ENCODE measurements at regions not wholly inside any gene's neighbourhood (a gene's known extent, or its start where the extent isn't known, plus 50 kb on each side); places are given as distances from the start of the nearest gene placed in this dataset.

DNA sequence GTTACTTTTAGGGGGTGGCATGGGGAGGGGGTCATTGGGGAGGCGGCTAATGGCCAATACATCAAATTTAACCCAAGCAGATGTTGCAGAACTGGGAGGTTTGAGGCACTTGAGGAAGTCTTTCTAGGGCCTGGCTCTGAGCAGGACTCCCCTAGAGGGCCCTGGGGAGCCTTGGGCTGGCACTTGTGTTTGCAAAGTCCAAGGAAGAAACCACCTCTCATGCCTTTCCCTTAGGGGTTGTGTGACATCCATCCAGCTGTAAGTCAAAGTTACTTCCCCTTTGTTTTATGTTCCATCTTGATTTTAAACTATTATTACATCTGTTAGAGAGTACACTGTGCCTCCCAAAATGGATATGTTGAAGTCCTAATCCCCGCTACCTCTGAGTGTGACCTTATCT is 159.9 kb downstream of the KATNAL1 start:
- no peak overlapping the region for H3K23ac ChIP-seq (ENCODE audit: low read depth, low read length, poor library complexity)
- no peak overlapping the region for H2AK5ac ChIP-seq (ENCODE audit: low read depth, low read length)
- H3K9me3 ChIP-seq (replicated peaks in 1 of 2; ENCODE audit: control insufficient read depth in 2 of 2, insufficient read depth in 1 of 2, low read depth in 1 of 2, low read length in 2 of 2): no peaks in the 10 kb centered on the region
- H3K27me3 ChIP-seq (ENCODE audit: control insufficient read depth in 3 of 3, insufficient read depth in 3 of 3, low read depth in 1 of 3, low read length in 3 of 3): peaks cover 0 to 5% (median 2%) of the 10 kb centered on the region in 3 experiments
- H3K79me1 ChIP-seq (ENCODE audit: low read depth, low read length): no peaks in the 10 kb centered on the region
- no peak overlapping the region for H3K4ac ChIP-seq (ENCODE audit: low read length)
- no peak overlapping the region for H3K14ac ChIP-seq (ENCODE audit: low read length)
- no peak overlapping the region for H4K8ac ChIP-seq (ENCODE audit: low read depth, low read length)
- no peak overlapping the region for H2BK5ac ChIP-seq (ENCODE audit: low read length)
- H3K9ac ChIP-seq (ENCODE audit: low read depth, low read length, poor library complexity): no peak overlapping the region
- no peak overlapping the region for H2BK15ac ChIP-seq (ENCODE audit: low read length)
- H3K18ac ChIP-seq (ENCODE audit: low read length): no peak overlapping the region
- no peak overlapping the region for H3K27ac ChIP-seq (replicated peaks; ENCODE audit: low read length)
- no CpG with 5 or more reads among the region's 2 CpGs for whole genome bisulfite sequencing, 2 donors (ENCODE audit: extremely low coverage in 2 of 2, insufficient read length in 2 of 2, insufficient replicate concordance in 1 of 2)
- H3K4me3 ChIP-seq (ENCODE audit: low read length in 2 of 2): no peak overlapping the region
- no peak overlapping the region for H4K91ac ChIP-seq (ENCODE audit: low read depth, low read length, poor library complexity)
- no peak overlapping the region for H2BK12ac ChIP-seq (ENCODE audit: low read length)
- no peaks in the 10 kb centered on the region for H3K36me3 ChIP-seq (replicated peaks in 1 of 2; ENCODE audit: control insufficient read depth in 2 of 2, insufficient read depth in 2 of 2, low read length in 2 of 2)
- no peaks in the 10 kb centered on the region for H3K4me1 ChIP-seq (ENCODE audit: control insufficient read depth in 2 of 2, insufficient read depth in 1 of 2, low read depth in 1 of 2, low read length in 2 of 2)
- no peak overlapping the region for H2BK120ac ChIP-seq (ENCODE audit: low read depth, low read length)
- H3K4me2 ChIP-seq (ENCODE audit: insufficient read depth, low read length, poor library complexity, severe bottlenecking): no peak overlapping the region
- no peak overlapping the region for H2AFZ ChIP-seq (ENCODE audit: low read length)
- no peak for DNase-seq (ENCODE audit: low spot score)

DNA sequence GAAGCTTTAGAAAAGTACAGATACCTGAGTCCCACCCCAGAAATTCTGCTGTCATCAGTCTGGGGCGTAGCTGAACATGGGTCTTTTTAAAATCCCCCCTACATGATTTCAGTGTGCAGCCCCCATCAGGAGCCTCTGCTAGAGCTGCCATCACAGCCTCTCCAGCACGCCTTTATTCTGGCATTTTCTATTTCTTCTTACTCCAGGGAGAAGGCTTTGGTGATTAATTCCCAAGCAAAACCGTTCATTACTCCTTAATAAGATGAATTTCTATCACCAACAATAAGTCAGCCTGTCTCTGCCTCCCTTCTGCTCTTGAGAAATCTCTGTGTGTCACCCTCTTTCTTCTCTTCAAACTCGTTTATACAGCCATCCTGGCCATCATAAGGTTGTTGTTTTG is 160.3 kb downstream of the KATNAL1 start:
- no CpG with 5 or more reads among the region's 4 CpGs for WGBS, 2 donors (ENCODE audit: extremely low coverage in 2 of 2, insufficient read length in 2 of 2, insufficient replicate concordance in 1 of 2)

DNA sequence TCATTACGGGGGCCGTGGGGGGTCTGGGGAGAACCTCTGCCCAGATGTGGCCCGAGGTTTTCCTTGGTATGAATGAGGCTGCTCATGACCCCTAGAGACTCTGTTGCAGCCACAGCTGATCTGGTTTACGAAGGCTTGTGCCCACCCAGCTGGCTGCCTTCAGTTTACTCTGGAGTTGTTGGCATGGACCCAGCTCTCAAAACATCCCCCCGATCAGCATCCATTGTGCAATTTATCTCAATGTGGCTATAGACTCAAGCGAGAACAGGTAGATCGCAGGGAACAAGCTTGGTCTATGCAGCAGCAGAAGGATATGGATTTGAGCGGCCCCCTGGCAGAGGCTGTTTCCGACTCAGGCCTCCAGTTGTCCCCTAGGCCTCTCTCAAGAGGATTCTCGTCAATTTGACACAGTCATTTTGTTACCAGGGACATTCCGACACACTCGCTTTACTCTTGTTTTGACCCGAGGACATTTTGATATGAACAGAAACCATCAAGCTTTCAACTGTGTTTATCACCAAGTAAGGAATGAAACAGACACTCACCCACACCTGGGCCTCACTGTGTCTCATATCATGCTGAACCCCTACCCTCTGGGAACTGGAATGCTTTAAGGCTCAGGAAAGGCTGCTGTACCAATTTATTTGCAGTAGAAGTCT is 161.5 kb downstream of the KATNAL1 start:
- no peak for DNase-seq (ENCODE audit: low spot score)
- Histone ChIP-seq H3K23ac (ENCODE audit: low read depth, low read length, poor library complexity) (no peak overlapping the region), H3K79me1 (ENCODE audit: low read depth, low read length) (no peaks in the 10 kb centered on the region), H3K4me2 (ENCODE audit: insufficient read depth, low read length, poor library complexity, severe bottlenecking) (no peak overlapping the region), H3K4me3 (ENCODE audit: low read length in 2 of 2) (no peak overlapping the region), H3K27ac (replicated peaks; ENCODE audit: low read length) (no peak overlapping the region), H3K9ac (ENCODE audit: low read depth, low read length, poor library complexity) (no peak overlapping the region), H2BK12ac (ENCODE audit: low read length) (no peak overlapping the region), H3K27me3 (ENCODE audit: control insufficient read depth in 3 of 3, insufficient read depth in 3 of 3, low read depth in 1 of 3, low read length in 3 of 3) (no peaks in the 10 kb centered on the region), H3K4ac (ENCODE audit: low read length) (no peak overlapping the region), H4K91ac (ENCODE audit: low read depth, low read length, poor library complexity) (no peak overlapping the region), H3K36me3 (replicated peaks in 1 of 2; ENCODE audit: control insufficient read depth in 2 of 2, insufficient read depth in 2 of 2, low read length in 2 of 2) (no peaks in the 10 kb centered on the region), H3K9me3 (replicated peaks in 1 of 2; ENCODE audit: control insufficient read depth in 2 of 2, insufficient read depth in 1 of 2, low read depth in 1 of 2, low read length in 2 of 2) (no peaks in the 10 kb centered on the region), H3K18ac (ENCODE audit: low read length) (no peak overlapping the region), H3K4me1 (ENCODE audit: control insufficient read depth in 2 of 2, insufficient read depth in 1 of 2, low read depth in 1 of 2, low read length in 2 of 2) (no peaks in the 10 kb centered on the region), H2AK5ac (ENCODE audit: low read depth, low read length) (no peak overlapping the region), H2BK15ac (ENCODE audit: low read length) (no peak overlapping the region), H4K8ac (ENCODE audit: low read depth, low read length) (no peak overlapping the region), H2BK5ac (ENCODE audit: low read length) (no peak overlapping the region), H2AFZ (ENCODE audit: low read length) (no peak overlapping the region), H3K14ac (ENCODE audit: low read length) (no peak overlapping the region), H2BK120ac (ENCODE audit: low read depth, low read length) (no peak overlapping the region)
- WGBS, 2 donors (ENCODE audit: extremely low coverage in 2 of 2, insufficient read length in 2 of 2, insufficient replicate concordance in 1 of 2): no CpG with 5 or more reads among the region's 13 CpGs

More for the DNA sequence above, 160.3 kb downstream of the KATNAL1 start:
- Histone ChIP-seq H3K27ac (replicated peaks; ENCODE audit: low read length) (no peak overlapping the region), H4K8ac (ENCODE audit: low read depth, low read length) (no peak overlapping the region), H2AK5ac (ENCODE audit: low read depth, low read length) (no peak overlapping the region), H3K27me3 (ENCODE audit: control insufficient read depth in 3 of 3, insufficient read depth in 3 of 3, low read depth in 1 of 3, low read length in 3 of 3) (peaks cover 0 to 3% (median 2%) of the 10 kb centered on the region in 3 experiments), H3K4ac (ENCODE audit: low read length) (no peak overlapping the region), H2AFZ (ENCODE audit: low read length) (no peak overlapping the region), H3K36me3 (replicated peaks in 1 of 2; ENCODE audit: control insufficient read depth in 2 of 2, insufficient read depth in 2 of 2, low read length in 2 of 2) (no peaks in the 10 kb centered on the region), H3K9ac (ENCODE audit: low read depth, low read length, poor library complexity) (no peak overlapping the region), H3K4me2 (ENCODE audit: insufficient read depth, low read length, poor library complexity, severe bottlenecking) (no peak overlapping the region), H3K4me3 (ENCODE audit: low read length in 2 of 2) (no peak overlapping the region), H2BK5ac (ENCODE audit: low read length) (no peak overlapping the region), H3K23ac (ENCODE audit: low read depth, low read length, poor library complexity) (no peak overlapping the region), H2BK15ac (ENCODE audit: low read length) (no peak overlapping the region), H3K4me1 (ENCODE audit: control insufficient read depth in 2 of 2, insufficient read depth in 1 of 2, low read depth in 1 of 2, low read length in 2 of 2) (no peaks in the 10 kb centered on the region), H3K18ac (ENCODE audit: low read length) (no peak overlapping the region), H2BK120ac (ENCODE audit: low read depth, low read length) (no peak overlapping the region), H4K91ac (ENCODE audit: low read depth, low read length, poor library complexity) (no peak overlapping the region), H3K79me1 (ENCODE audit: low read depth, low read length) (no peaks in the 10 kb centered on the region), H3K14ac (ENCODE audit: low read length) (no peak overlapping the region), H2BK12ac (ENCODE audit: low read length) (no peak overlapping the region), H3K9me3 (replicated peaks in 1 of 2; ENCODE audit: control insufficient read depth in 2 of 2, insufficient read depth in 1 of 2, low read depth in 1 of 2, low read length in 2 of 2) (no peaks in the 10 kb centered on the region)
- DNase-seq (ENCODE audit: low spot score): no peak

DNA sequence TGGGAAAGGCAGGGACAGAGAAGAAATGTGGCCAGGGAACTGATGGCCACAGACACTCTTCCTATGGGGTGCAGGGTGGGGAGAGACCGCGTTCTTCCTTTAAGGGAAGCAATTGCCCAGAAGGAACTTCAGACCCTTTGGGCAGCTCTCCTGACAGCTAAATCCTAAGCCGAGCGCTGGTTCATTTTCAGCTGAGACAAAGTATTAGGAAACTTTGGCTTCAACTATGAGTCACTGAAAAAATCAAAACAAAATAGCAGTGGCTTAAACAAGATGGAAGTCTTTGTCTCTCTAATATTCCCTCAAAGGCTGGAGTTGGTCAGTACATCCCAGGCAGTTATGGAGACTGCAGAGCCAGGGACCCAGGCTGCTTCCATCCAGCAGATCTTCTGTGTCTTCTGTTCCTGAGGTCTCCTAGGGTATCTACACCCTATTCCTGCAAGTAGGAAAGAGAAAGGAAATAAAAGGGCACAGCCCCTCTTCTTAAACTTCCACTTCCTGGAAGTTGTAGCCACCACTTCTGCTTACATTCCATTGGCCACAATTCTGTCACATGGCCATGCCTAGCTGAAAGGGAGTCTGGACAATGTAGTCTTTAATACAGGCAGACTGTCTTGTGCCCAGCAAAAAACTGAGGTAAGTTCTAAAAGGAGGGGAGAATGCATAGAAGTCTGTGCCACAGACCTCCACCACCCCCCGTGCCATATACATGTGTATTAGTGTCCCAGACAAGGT is 163.5 kb downstream of the KATNAL1 start:
- Histone ChIP-seq H2BK15ac (ENCODE audit: low read length) (no peak overlapping the region), H3K18ac (ENCODE audit: low read length) (no peak overlapping the region), H2BK12ac (ENCODE audit: low read length) (no peak overlapping the region), H3K9ac (ENCODE audit: low read depth, low read length, poor library complexity) (no peak overlapping the region), H3K4me1 (ENCODE audit: control insufficient read depth in 2 of 2, insufficient read depth in 1 of 2, low read depth in 1 of 2, low read length in 2 of 2) (no peaks in the 10 kb centered on the region), H2BK120ac (ENCODE audit: low read depth, low read length) (no peak overlapping the region), H4K91ac (ENCODE audit: low read depth, low read length, poor library complexity) (no peak overlapping the region), H3K14ac (ENCODE audit: low read length) (no peak overlapping the region), H2AK5ac (ENCODE audit: low read depth, low read length) (no peak overlapping the region), H3K9me3 (replicated peaks in 1 of 2; ENCODE audit: control insufficient read depth in 2 of 2, insufficient read depth in 1 of 2, low read depth in 1 of 2, low read length in 2 of 2) (no peaks in the 10 kb centered on the region), H3K79me1 (ENCODE audit: low read depth, low read length) (no peaks in the 10 kb centered on the region), H4K8ac (ENCODE audit: low read depth, low read length) (no peak overlapping the region), H3K36me3 (replicated peaks in 1 of 2; ENCODE audit: control insufficient read depth in 2 of 2, insufficient read depth in 2 of 2, low read length in 2 of 2) (no peaks in the 10 kb centered on the region), H2BK5ac (ENCODE audit: low read length) (no peak overlapping the region), H3K4me3 (ENCODE audit: low read length in 2 of 2) (no peak overlapping the region), H3K4ac (ENCODE audit: low read length) (no peak overlapping the region), H3K4me2 (ENCODE audit: insufficient read depth, low read length, poor library complexity, severe bottlenecking) (no peak overlapping the region), H3K27me3 (ENCODE audit: control insufficient read depth in 3 of 3, insufficient read depth in 3 of 3, low read depth in 1 of 3, low read length in 3 of 3) (no peaks in the 10 kb centered on the region), H3K27ac (replicated peaks; ENCODE audit: low read length) (no peak overlapping the region), H3K23ac (ENCODE audit: low read depth, low read length, poor library complexity) (no peak overlapping the region), H2AFZ (ENCODE audit: low read length) (peak overlapping the region; percentile 35)
- WGBS, 2 donors (ENCODE audit: extremely low coverage in 2 of 2, insufficient read length in 2 of 2, insufficient replicate concordance in 1 of 2): no CpG with 5 or more reads among the region's 5 CpGs
- DNase-seq (ENCODE audit: low spot score): no peak
